ENCODE measurements at regions not wholly inside any gene's neighbourhood (a gene's known extent, or its start where the extent isn't known, plus 50 kb on each side); places are given as distances from the start of the nearest gene placed in this dataset.

DNA sequence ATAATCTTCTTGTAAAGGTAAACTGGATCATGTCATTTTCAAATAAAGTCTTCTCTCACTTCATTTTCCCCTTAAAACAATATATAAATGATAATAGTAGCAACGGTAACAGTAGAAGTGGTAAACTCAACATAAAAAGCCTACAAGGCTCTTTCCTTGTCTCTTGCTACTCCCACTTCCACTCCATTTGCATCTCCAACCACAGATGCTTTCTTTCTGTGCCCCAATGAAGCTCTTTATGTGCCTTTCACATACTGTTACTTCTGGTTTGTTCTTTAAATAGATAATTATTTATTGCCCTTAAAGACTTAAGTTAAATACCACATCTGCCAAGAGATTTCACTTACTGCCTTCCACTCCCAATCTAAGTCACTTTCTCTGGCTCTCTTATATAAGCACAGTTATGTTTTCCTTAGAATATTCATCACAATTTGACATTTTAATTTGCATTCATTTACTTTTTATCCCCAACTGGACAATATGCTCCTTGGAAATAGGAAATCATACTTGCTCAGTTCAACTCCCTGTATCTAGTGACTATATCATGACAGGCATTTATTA, 149.9 kb downstream of the CRPPA start:
- Histone ChIP-seq H3K27me3 (no peaks in the 10 kb centered on the region), H3K27ac (no peak overlapping the region), H3K4me3 (no peak overlapping the region), H3K36me3 (no peaks in the 10 kb centered on the region), H3K9me3 (no peaks in the 10 kb centered on the region), H3K4me1 (no peaks in the 10 kb centered on the region)
- WGBS, 5 donors: 68 to 80% (median 79%) methylated on average over 1 of the region's 1 CpG
- no peak for TF ChIP-seq POLR2A (IDR thresholded peaks at IDR 0.05)
- TF ChIP-seq, protein P1, sequence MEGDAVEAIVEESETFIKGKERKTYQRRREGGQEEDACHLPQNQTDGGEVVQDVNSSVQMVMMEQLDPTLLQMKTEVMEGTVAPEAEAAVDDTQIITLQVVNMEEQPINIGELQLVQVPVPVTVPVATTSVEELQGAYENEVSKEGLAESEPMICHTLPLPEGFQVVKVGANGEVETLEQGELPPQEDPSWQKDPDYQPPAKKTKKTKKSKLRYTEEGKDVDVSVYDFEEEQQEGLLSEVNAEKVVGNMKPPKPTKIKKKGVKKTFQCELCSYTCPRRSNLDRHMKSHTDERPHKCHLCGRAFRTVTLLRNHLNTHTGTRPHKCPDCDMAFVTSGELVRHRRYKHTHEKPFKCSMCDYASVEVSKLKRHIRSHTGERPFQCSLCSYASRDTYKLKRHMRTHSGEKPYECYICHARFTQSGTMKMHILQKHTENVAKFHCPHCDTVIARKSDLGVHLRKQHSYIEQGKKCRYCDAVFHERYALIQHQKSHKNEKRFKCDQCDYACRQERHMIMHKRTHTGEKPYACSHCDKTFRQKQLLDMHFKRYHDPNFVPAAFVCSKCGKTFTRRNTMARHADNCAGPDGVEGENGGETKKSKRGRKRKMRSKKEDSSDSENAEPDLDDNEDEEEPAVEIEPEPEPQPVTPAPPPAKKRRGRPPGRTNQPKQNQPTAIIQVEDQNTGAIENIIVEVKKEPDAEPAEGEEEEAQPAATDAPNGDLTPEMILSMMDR (IDR thresholded peaks at IDR 0.05): no peak
- TF ChIP-seq EP300 (IDR thresholded peaks at IDR 0.05): no peak
- TF ChIP-seq POLR2AphosphoS5 (IDR thresholded peaks at IDR 0.05): no peak
- intact Hi-C loops (cut with DNase I; ENCODE audit: low total_unique reads): no loop called here
- no peak for DNase-seq

DNA sequence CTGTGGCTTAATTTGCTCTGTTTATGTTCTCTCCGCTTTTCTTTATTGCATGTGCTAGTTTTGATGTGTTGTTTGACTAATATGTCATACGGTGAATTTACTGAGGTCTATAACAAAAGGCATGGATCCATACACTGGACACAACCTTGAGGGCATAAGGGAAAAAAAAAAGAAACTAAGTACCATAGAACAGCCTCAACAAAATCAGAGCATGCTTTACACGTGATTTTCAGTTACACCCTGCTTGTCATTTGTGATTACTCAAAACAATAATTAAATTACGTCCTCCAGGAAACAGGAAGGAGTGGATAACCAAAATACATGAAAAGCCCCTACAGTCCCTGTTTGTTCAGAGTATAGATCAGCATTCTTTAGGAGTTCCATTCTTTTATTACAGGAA, 150.5 kb downstream of the CRPPA start:
- no peak overlapping the region for H3K27ac ChIP-seq
- 73 to 85% (median 80%) methylated on average over 4 of the region's 4 CpGs for WGBS, 5 donors
- H3K9me3 ChIP-seq: no peaks in the 10 kb centered on the region
- H3K4me3 ChIP-seq: no peak overlapping the region
- no peaks in the 10 kb centered on the region for H3K27me3 ChIP-seq
- DNase-seq: no peak
- intact Hi-C loops (cut with DNase I; ENCODE audit: low total_unique reads): no loop called here
- H3K36me3 ChIP-seq: no peaks in the 10 kb centered on the region
- no peaks in the 10 kb centered on the region for H3K4me1 ChIP-seq
- TF ChIP-seq, protein P1 (IDR thresholded peaks at IDR 0.05): no peak
- no peak for TF ChIP-seq POLR2A (IDR thresholded peaks at IDR 0.05)
- TF ChIP-seq EP300 (IDR thresholded peaks at IDR 0.05): no peak
- TF ChIP-seq POLR2AphosphoS5 (IDR thresholded peaks at IDR 0.05): no peak

DNA sequence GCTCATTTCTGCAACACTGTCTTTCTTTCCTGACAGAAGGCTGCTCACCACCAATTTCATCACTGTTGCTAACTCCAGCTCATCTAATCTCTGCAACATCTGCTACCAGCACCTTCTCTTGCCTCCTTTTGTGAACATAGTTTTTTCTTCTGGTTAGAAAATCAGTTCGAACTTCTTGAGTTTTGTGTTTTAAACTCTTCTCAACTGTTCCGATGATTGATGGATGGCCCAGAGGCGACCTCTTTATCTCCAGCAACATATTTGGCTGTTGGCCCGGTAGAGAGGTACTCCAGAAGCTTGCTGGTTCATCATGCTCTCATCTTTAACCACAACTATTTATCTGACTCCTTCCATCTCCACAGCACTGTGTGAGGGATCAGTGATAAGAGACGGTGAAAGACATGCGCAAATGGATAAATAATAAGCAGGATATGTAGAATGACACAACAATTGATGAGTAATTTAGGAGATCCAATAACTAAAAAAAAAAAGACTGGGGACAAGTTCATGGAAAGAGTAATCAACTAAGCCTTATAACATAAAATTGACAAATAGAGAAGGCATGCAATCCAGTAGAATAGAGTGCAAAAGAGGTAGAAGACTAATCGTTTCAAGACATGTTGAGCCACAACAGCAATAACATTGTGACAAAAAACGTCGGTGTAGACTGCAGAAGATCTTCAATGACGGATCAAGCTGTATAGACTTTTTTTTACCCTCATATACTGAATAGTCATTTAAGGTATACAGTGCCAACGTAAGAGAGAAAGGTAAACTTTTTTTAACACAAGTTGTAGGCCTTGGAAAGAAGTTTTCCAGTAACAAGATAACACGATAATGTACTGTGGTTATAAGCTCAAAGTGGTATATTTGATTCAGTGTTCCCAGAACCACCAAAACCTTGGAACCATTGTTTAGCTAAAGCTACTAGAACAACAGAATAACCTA, 152.2 kb downstream of the CRPPA start:
- Histone ChIP-seq H3K4me3 (no peak overlapping the region), H3K27me3 (no peaks in the 10 kb centered on the region), H3K9me3 (no peaks in the 10 kb centered on the region), H3K4me1 (no peaks in the 10 kb centered on the region), H3K36me3 (no peaks in the 10 kb centered on the region), H3K27ac (no peak overlapping the region)
- DNase-seq: no peak
- TF ChIP-seq, protein P1 (IDR thresholded peaks at IDR 0.05): no peak
- TF ChIP-seq EP300 (IDR thresholded peaks at IDR 0.05): no peak
- TF ChIP-seq POLR2AphosphoS5 (IDR thresholded peaks at IDR 0.05): no peak
- no peak for TF ChIP-seq POLR2A (IDR thresholded peaks at IDR 0.05)
- WGBS, 5 donors: 69 to 79% (median 77%) methylated on average over 12 of the region's 12 CpGs
- intact Hi-C loops (cut with DNase I; ENCODE audit: low total_unique reads): no loop called here

DNA sequence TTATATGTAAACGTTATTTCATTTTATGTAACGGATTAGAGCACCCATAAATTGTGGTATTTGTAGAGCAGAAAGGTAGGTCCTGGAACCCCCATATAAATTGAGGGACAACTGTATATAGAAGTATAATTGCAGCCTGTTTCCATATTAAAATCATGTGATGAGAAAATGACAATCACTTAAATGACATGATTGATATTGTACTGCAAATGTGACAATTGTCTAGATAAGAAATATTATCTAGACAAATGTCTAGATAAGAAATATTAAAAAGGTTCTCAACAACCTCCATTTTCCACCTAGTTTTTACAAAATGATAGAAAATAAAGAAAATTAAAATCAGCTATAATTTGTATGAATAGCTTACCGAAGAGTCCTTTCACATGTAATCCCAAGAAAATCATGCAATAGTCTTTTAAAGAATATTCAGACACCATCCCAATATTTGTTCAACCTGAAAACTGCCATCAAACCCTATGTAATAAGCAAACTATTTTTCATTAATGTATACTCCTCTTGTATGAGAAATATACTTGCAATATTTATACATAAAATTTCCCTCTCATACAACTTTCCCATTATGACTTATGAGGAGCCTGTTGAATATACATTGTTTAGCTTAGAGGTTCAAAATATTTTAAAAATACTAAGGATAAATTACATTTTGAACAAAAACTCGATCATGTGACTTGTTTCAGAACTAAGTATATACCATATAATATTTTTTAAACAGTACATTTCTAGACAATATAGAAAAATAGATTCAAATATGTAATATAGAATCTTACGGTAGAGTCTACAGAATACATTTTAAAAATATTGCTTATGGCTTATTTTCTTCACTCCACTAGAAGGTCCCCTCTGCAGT, 153.2 kb downstream of the CRPPA start:
- Histone ChIP-seq H3K4me3 (no peak overlapping the region), H3K27ac (no peak overlapping the region), H3K9me3 (no peaks in the 10 kb centered on the region), H3K4me1 (no peaks in the 10 kb centered on the region), H3K36me3 (no peaks in the 10 kb centered on the region), H3K27me3 (no peaks in the 10 kb centered on the region)
- intact Hi-C loops (cut with DNase I; ENCODE audit: low total_unique reads): no loop called here
- DNase-seq: no peak
- no peak for TF ChIP-seq POLR2AphosphoS5 (IDR thresholded peaks at IDR 0.05)
- no peak for TF ChIP-seq EP300 (IDR thresholded peaks at IDR 0.05)
- TF ChIP-seq, protein P1 (IDR thresholded peaks at IDR 0.05): no peak
- no peak for TF ChIP-seq POLR2A (IDR thresholded peaks at IDR 0.05)
- 89 to 97% (median 91%) methylated on average over 5 of the region's 5 CpGs for WGBS, 5 donors
